HepG2 (cell line): ENCODE measurements at regions not wholly inside any gene's neighbourhood (a gene's known extent, or its start where the extent isn't known, plus 50 kb on each side); places are given as distances from the start of the nearest gene placed in this dataset.

Experiments
- ATAC-seq: fragments of 200-7000 bp; cut with Tn5 transposase; 3 replicates; pipeline ENCODE4 v1.9.1; 2020; ENCODE audit warnings: mild to moderate bottlenecking, moderate library complexity
- BruUV-seq: library from RNA; stranded (reverse); fragments of 400-500 nt; replicated peaks from 2 replicates; lab custom pipeline; 2021; lab: Mats Ljungman, UMichigan
- CTCF ChIA-PET: fragments of 300-600 bp; formaldehyde crosslinking; extraction: SDS; loops from one replicate; lab custom pipeline; 2021; ENCODE audit warnings: low total read pairs, inconsistent platforms, low intra/inter-chr PET ratio; lab: Yijun Ruan, JAX
- POLR2A ChIA-PET: fragments of 350-600 bp; sonication (Branson Sonifier 250); formaldehyde crosslinking; loops from one replicate; lab custom pipeline; 2020; ENCODE audit warnings: antibody characterized with exemption, inconsistent platforms; lab: Yijun Ruan, JAX
- DNase-seq: peaks from one replicate; pipeline ENCODE4 v3.0.0-alpha.2; 2015; ENCODE audit warnings: low spot score
- FAIRE-seq: peaks from 3 replicates; lab custom pipeline; 2011; peaks lifted over from hg19 to GRCh38; lab: Jason Lieb, UNC
- H2AFZ ChIP-seq: one replicate; pipeline ENCODE4 v1.6.1; 2011; ENCODE audit warnings: low read length, inconsistent platforms
- H3K27ac ChIP-seq: fragments of 300-600 bp; 3 replicates; pipeline ENCODE4 v1.8.0; 2011; ENCODE audit warnings: mixed run types, mild to moderate bottlenecking, mixed read lengths, low read length, inconsistent platforms; ENCODE audit not compliant: insufficient read depth; ENCODE audit errors: extremely low read length
- H3K27me3 ChIP-seq, 2 experiments: fragments of 200-600 bp in 1 of 2; 2 replicates in 1 of 2; 3 replicates in 1 of 2; pipeline versions ENCODE4 v1.6.0 to v1.8.0; 2011; ENCODE audit warnings: low read length in 2 of 2, mild to moderate bottlenecking in 2 of 2, moderate library complexity in 2 of 2, inconsistent platforms in 1 of 2; ENCODE audit not compliant: insufficient read depth in 2 of 2, control insufficient read depth in 1 of 2
- H3K36me3 ChIP-seq, 2 experiments: fragments of 200-600 bp in 1 of 2; replicated peaks in 1 of 2; 2 replicates in 1 of 2; 3 replicates in 1 of 2; pipeline versions ENCODE4 v1.5.1 to v1.8.0; 2011; ENCODE audit warnings: low read length in 2 of 2, inconsistent platforms in 1 of 2; ENCODE audit not compliant: insufficient read depth in 2 of 2, control insufficient read depth in 1 of 2
- H3K4me1 ChIP-seq: 2 replicates; pipeline ENCODE4 v1.5.1; 2012; ENCODE audit warnings: low read length, inconsistent platforms; ENCODE audit not compliant: insufficient read depth
- H3K4me2 ChIP-seq: 2 replicates; pipeline ENCODE4 v1.6.0; 2011; ENCODE audit warnings: low read depth, low read length, inconsistent platforms
- H3K4me3 ChIP-seq, 3 experiments: fragments of 200-600 bp in 1 of 3; sonication (generic), shearing (Covaris generic) in 1 of 3; replicated peaks in 1 of 3; 2 replicates each; pipeline ENCODE4 v1.5.1; 2011 to 2016; ENCODE audit warnings: low read length in 3 of 3, inconsistent platforms in 2 of 3, low read depth in 2 of 3, mild to moderate bottlenecking in 2 of 3, control low read depth in 1 of 3, mixed read lengths in 1 of 3; ENCODE audit not compliant: insufficient read depth in 1 of 3
- H3K79me2 ChIP-seq: one replicate; pipeline ENCODE4 v1.6.1; 2011; ENCODE audit warnings: low read length, inconsistent platforms; ENCODE audit not compliant: insufficient read depth
- H3K9ac ChIP-seq: 2 replicates; pipeline ENCODE4 v1.6.0; 2011; ENCODE audit warnings: mild to moderate bottlenecking, low read depth, low read length, inconsistent platforms; ENCODE audit not compliant: insufficient read depth
- H3K9me3 ChIP-seq: 2 replicates; pipeline ENCODE4 v1.5.1; 2012; ENCODE audit warnings: mild to moderate bottlenecking, low read length
- H4K20me1 ChIP-seq: 2 replicates; pipeline ENCODE4 v1.6.0; 2011; ENCODE audit warnings: inconsistent platforms, mild to moderate bottlenecking, low read length, moderate library complexity; ENCODE audit not compliant: insufficient read depth
- AKAP8 ChIP-seq: sonication (generic); formaldehyde crosslinking; IDR thresholded peaks from 2 replicates; pipeline ENCODE4 v1.5.1; 2020; ENCODE audit warnings: mild to moderate bottlenecking, missing genetic modification reagents
- ATF3 ChIP-seq: sonication (generic); formaldehyde crosslinking; IDR thresholded peaks from 2 replicates; pipeline ENCODE4 v1.4.0; 2020; ENCODE audit warnings: missing genetic modification reagents
- CCDC6 ChIP-seq: sonication (generic); formaldehyde crosslinking; IDR thresholded peaks from 2 replicates; pipeline ENCODE4 v1.8.1; 2022; ENCODE audit warnings: mild to moderate bottlenecking, missing genetic modification reagents, moderate library complexity
- HMGA1 ChIP-seq: sonication (generic); formaldehyde crosslinking; conservative IDR thresholded peaks from 2 replicates; pipeline ENCODE4 v1.4.0; 2020; ENCODE audit warnings: missing genetic modification reagents
- KDM1A ChIP-seq: IDR thresholded peaks from 2 replicates; pipeline ENCODE4 v1.6.1; 2016; ENCODE audit warnings: missing compliant biosample characterization
- MZF1 ChIP-seq: sonication (generic); formaldehyde crosslinking; IDR thresholded peaks from 2 replicates; pipeline ENCODE4 v1.8.1; 2023; ENCODE audit warnings: mild to moderate bottlenecking, missing genetic modification reagents, borderline replicate concordance
- PLRG1 ChIP-seq: fragments of 450-650 bp; conservative IDR thresholded peaks from 2 replicates; pipeline ENCODE4 v1.6.1; 2016
- POLR2AphosphoS2 ChIP-seq: IDR thresholded peaks from 2 replicates; pipeline ENCODE4 v1.6.1; 2011; ENCODE audit warnings: low read depth, low read length, improper control_type of control experiment
- YEATS2 ChIP-seq: sonication (generic); formaldehyde crosslinking; IDR thresholded peaks from 2 replicates; pipeline ENCODE4 v1.4.0; 2020; ENCODE audit warnings: missing genetic modification reagents, borderline replicate concordance
- ZMAT5 ChIP-seq: sonication (generic); formaldehyde crosslinking; IDR thresholded peaks from 2 replicates; pipeline ENCODE4 v1.5.0; 2020; ENCODE audit warnings: mild to moderate bottlenecking, low read depth, missing genetic modification reagents, borderline replicate concordance
- ZNF564 ChIP-seq: sonication (generic); formaldehyde crosslinking; IDR thresholded peaks from 2 replicates; pipeline ENCODE4 v1.8.1; 2023; ENCODE audit warnings: mild to moderate bottlenecking, missing genetic modification reagents
- ZNF770 ChIP-seq: sonication (generic); formaldehyde crosslinking; IDR thresholded peaks from 2 replicates; pipeline ENCODE4 v1.5.0; 2020; ENCODE audit warnings: mild to moderate bottlenecking, missing genetic modification reagents
- ZNF772 ChIP-seq: sonication (generic); formaldehyde crosslinking; IDR thresholded peaks from 2 replicates; pipeline ENCODE4 v1.5.0; 2020; ENCODE audit warnings: mild to moderate bottlenecking, missing genetic modification reagents
- ZNF790 ChIP-seq: sonication (generic); formaldehyde crosslinking; IDR thresholded peaks from 2 replicates; pipeline ENCODE4 v1.8.0; 2022; ENCODE audit warnings: missing genetic modification reagents, mild to moderate bottlenecking, borderline replicate concordance
- WGBS: methylation state at CpG from one replicate; pipeline ENCODE4 v1.1.6; 2017; ENCODE audit warnings: low lambda C conversion rate; 5-methylcytosine and 5-hydroxymethylcytosine counted together
- in situ Hi-C: cut with HindIII; loops from 2 replicates; pipeline ENCODE4 v1.10.0; 2017; ENCODE audit warnings: low pct_unique_long_range_greater_than_20kb; ENCODE audit not compliant: extremely low pct_ligation_motif_present
- intact Hi-C: fragments of 100-400 bp; cut with micrococcal nuclease; formaldehyde crosslinking; loops from one replicate; pipeline ENCODE4 v1.10.0; 2022; ENCODE audit not compliant: unreplicated experiment

- BruUV-seq, result no TSS peak
- H3K4me1 ChIP-seq, result no peaks in the 10 kb centered on the region
- ATAC-seq (no peak), FAIRE-seq (no peak), DNase-seq (no peak)
- in situ Hi-C loops (no loop called here), intact Hi-C loops (no loop called here)
- no peaks in the 10 kb centered on the region for H4K20me1 ChIP-seq
- H3K79me2 ChIP-seq, result no peaks in the 10 kb centered on the region
- no peak overlapping the region for H2AFZ ChIP-seq
- TF ChIP-seq AKAP8 (CRISPR knock-in tag) (no peak), MZF1 (CRISPR knock-in tag) (no peak), ZNF772 (no peak), KDM1A (no peak), ZNF564 (no peak), YEATS2 (no peak), ZNF790 (CRISPR knock-in tag) (no peak), ATF3 (CRISPR knock-in tag) (no peak), ZMAT5 (CRISPR knock-in tag) (no peak), POLR2AphosphoS2 (no peak), HMGA1 (no peak), CCDC6 (CRISPR knock-in tag) (no peak), ZNF770 (CRISPR knock-in tag) (no peak), PLRG1 (no peak)
- H3K36me3 ChIP-seq, result no peaks in the 10 kb centered on the region
- no peak overlapping the region for H3K9ac ChIP-seq
- H3K27ac ChIP-seq, result no peak overlapping the region
- WGBS, result 34% methylated on average over 2 of the region's 2 CpGs
- no peaks in the 10 kb centered on the region for H3K27me3 ChIP-seq
- H3K4me3 ChIP-seq, result no peak overlapping the region
- H3K4me2 ChIP-seq, result no peak overlapping the region
- H3K9me3 ChIP-seq, result peaks cover 18% of the 10 kb centered on the region
- ChIA-PET CTCF (no interaction called here), POLR2A (no interaction called here)
Observed at GRCh38 chr18:27724362-27724761, 452.6 kb downstream of the CDH2 start.
